GM12801 (cell line): ENCODE measurements at regions not wholly inside any gene's neighbourhood (a gene's known extent, or its start where the extent isn't known, plus 50 kb on each side); places are given as distances from the start of the nearest gene placed in this dataset.

Experiments used
- CTCF ChIP-seq: IDR thresholded peaks from one replicate; pipeline ENCODE4 v1.5.1; 2011; ENCODE audit warnings: control low read depth; ENCODE audit not compliant: insufficient read length; ENCODE audit errors: extremely low read depth

- no peak for TF ChIP-seq CTCF
These were observed 262.8 kb upstream of the FANCL start for GRCh38 chr2:58503918-58504317.

- TF ChIP-seq CTCF: no peak
These were observed 261.8 kb upstream of the FANCL start for GRCh38 chr2:58502931-58503330.

- TF ChIP-seq CTCF: no peak
These were observed 260.4 kb upstream of the FANCL start for GRCh38 chr2:58501371-58502160.

GRCh38 chr2:58497168-58497567 lies 256.0 kb upstream of the FANCL start:
- TF ChIP-seq CTCF: no peak

- no peak for TF ChIP-seq CTCF
These were observed 254.7 kb upstream of the FANCL start for GRCh38 chr2:58495806-58496205.

GRCh38 chr2:58494071-58494501 lies 253.0 kb upstream of the FANCL start:
- TF ChIP-seq CTCF: no peak

- no peak for TF ChIP-seq CTCF
These were observed 243.5 kb upstream of the FANCL start for GRCh38 chr2:58484629-58485028.
